GM12878 (cell line): ENCODE measurements at regions not wholly inside any gene's neighbourhood (a gene's known extent, or its start where the extent isn't known, plus 50 kb on each side); places are given as distances from the start of the nearest gene placed in this dataset.

Source experiments
- ATAC-seq: fragments of 200-7000 bp; cut with Tn5 transposase; 3 replicates; pipeline ENCODE4 v1.9.1; 2020; ENCODE audit warnings: mild to moderate bottlenecking, moderate library complexity
- BruUV-seq: library from RNA; stranded (reverse); fragments of 400-500 nt; replicated peaks from 2 replicates; lab custom pipeline; 2021; lab: Mats Ljungman, UMichigan
- CTCF ChIA-PET: fragments of 300-600 bp; sonication (Branson Sonifier 250); formaldehyde crosslinking; extraction: SDS; loops from one replicate; lab custom pipeline; 2021; ENCODE audit warnings: inconsistent platforms; lab: Yijun Ruan, JAX
- POLR2A ChIA-PET: fragments of 350-600 bp; formaldehyde crosslinking; extraction: SDS; loops from one replicate; lab custom pipeline; 2021; ENCODE audit warnings: inconsistent platforms; lab: Charles Lee
- RAD21 ChIA-PET: fragments of 300-600 bp; sonication (Branson Sonifier 250); formaldehyde crosslinking; loops from one replicate; lab custom pipeline; 2023; ENCODE audit warnings: antibody characterized with exemption; ENCODE audit not compliant: unreplicated experiment; lab: Charles Lee
- SMC1A ChIA-PET: fragments of 300-600 bp; sonication (Branson Sonifier 250); formaldehyde crosslinking; loops from one replicate; lab custom pipeline; 2023; ENCODE audit not compliant: unreplicated experiment, uncharacterized antibody; lab: Charles Lee
- DNase-seq: peaks from one replicate; pipeline ENCODE4 v3.0.0-alpha.2; 2011; ENCODE audit warnings: low read depth, low spot score
- FAIRE-seq: peaks from 3 replicates; lab custom pipeline; 2011; peaks lifted over from hg19 to GRCh38; lab: Jason Lieb, UNC
- H2AFZ ChIP-seq: 2 replicates; pipeline ENCODE4 v1.6.0; 2011; ENCODE audit warnings: low read depth, low read length, control low read depth; ENCODE audit not compliant: control insufficient read depth
- H3K27ac ChIP-seq: 2 replicates; pipeline ENCODE4 v1.5.1; 2011; ENCODE audit warnings: control low read depth; ENCODE audit not compliant: control insufficient read depth, insufficient read depth
- H3K27me3 ChIP-seq, 2 experiments: replicated peaks in 1 of 2; 2 replicates each; pipeline versions ENCODE4 v1.6.0 to v1.6.1; 2011; ENCODE audit warnings: low read length in 1 of 2; ENCODE audit not compliant: control insufficient read depth in 2 of 2, insufficient read depth in 2 of 2
- H3K36me3 ChIP-seq, 2 experiments: 2 replicates each; pipeline ENCODE4 v1.5.1; 2011; ENCODE audit warnings: low read length in 1 of 2; ENCODE audit not compliant: control insufficient read depth in 2 of 2, insufficient read depth in 2 of 2
- H3K4me1 ChIP-seq: 2 replicates; pipeline ENCODE4 v1.6.1; 2011; ENCODE audit warnings: mild to moderate bottlenecking, low read length, moderate library complexity, mixed read lengths; ENCODE audit not compliant: control insufficient read depth, insufficient read depth
- H3K4me2 ChIP-seq: 2 replicates; pipeline ENCODE4 v1.6.0; 2011; ENCODE audit warnings: control low read depth; ENCODE audit not compliant: control insufficient read depth, insufficient read depth
- H3K4me3 ChIP-seq: fragments of 200-600 bp; sonication (generic); 2 replicates; pipeline ENCODE4 v1.5.1; 2016
- H3K79me2 ChIP-seq: 2 replicates; pipeline ENCODE4 v1.6.0; 2011; ENCODE audit warnings: low read length; ENCODE audit not compliant: control insufficient read depth, insufficient read depth
- H3K9ac ChIP-seq: 2 replicates; pipeline ENCODE4 v1.8.0; 2011; ENCODE audit warnings: low read length, control low read depth, mixed read lengths; ENCODE audit not compliant: control insufficient read depth, insufficient read depth
- H3K9me3 ChIP-seq: replicated peaks from 3 replicates; pipeline ENCODE4 v1.5.1; 2011; ENCODE audit warnings: mild to moderate bottlenecking, low read length; ENCODE audit not compliant: control insufficient read depth, insufficient read depth
- H4K20me1 ChIP-seq: 2 replicates; pipeline ENCODE4 v1.6.0; 2011; ENCODE audit not compliant: control insufficient read depth, insufficient read depth
- ASH2L ChIP-seq: fragments of 300-600, 200-600 bp; sonication (generic); IDR thresholded peaks from 2 replicates; pipeline ENCODE4 v1.6.1; 2017; ENCODE audit warnings: low read depth, mild to moderate bottlenecking, borderline replicate concordance
- CEBPZ ChIP-seq: fragments of 150-350 bp; IDR thresholded peaks from 2 replicates; pipeline ENCODE4 v1.6.1; 2016; ENCODE audit warnings: low read depth, low read length
- CHD4 ChIP-seq: fragments of 200-600 bp; sonication (generic); IDR thresholded peaks from 2 replicates; pipeline ENCODE4 v1.6.1; 2016; ENCODE audit warnings: mild to moderate bottlenecking
- ESRRA ChIP-seq: IDR thresholded peaks from 2 replicates; pipeline ENCODE4 v1.6.1; 2012; ENCODE audit warnings: mild to moderate bottlenecking, low read length, improper control_type of control experiment
- JUNB ChIP-seq: IDR thresholded peaks from 2 replicates; pipeline ENCODE4 v1.6.1; 2016; ENCODE audit warnings: antibody characterized with exemption, mild to moderate bottlenecking
- LARP7 ChIP-seq: fragments of 450-650 bp; IDR thresholded peaks from 2 replicates; pipeline ENCODE4 v1.6.1; 2017; ENCODE audit warnings: mild to moderate bottlenecking
- POLR2A ChIP-seq: IDR thresholded peaks from 2 replicates; pipeline ENCODE4 v1.6.1; 2011; ENCODE audit warnings: low read depth, mild to moderate bottlenecking, low read length
- RELA ChIP-seq: fragments of 450-650 bp; IDR thresholded peaks from 2 replicates; pipeline ENCODE4 v1.8.0; 2014; ENCODE audit warnings: borderline replicate concordance; ENCODE audit not compliant: partially characterized antibody
- SREBF1 ChIP-seq: IDR thresholded peaks from 2 replicates; pipeline ENCODE4 v1.6.1; 2012; ENCODE audit warnings: mild to moderate bottlenecking, low read length
- STAT3 ChIP-seq: IDR thresholded peaks from 2 replicates; pipeline ENCODE4 v1.6.1; 2011; ENCODE audit warnings: low read depth, low read length, improper control_type of control experiment
- WGBS: methylation state at CpG from one replicate; pipeline ENCODE4 v1.1.6; 2016; ENCODE audit warnings: low lambda C conversion rate; ENCODE audit not compliant: insufficient replicate concordance, insufficient coverage; ENCODE audit errors: missing lambda C conversion rate; 5-methylcytosine and 5-hydroxymethylcytosine counted together
- in situ Hi-C: fragments of 300-500 bp; cut with MboI; formaldehyde crosslinking; loops from 9 replicates; pipeline ENCODE4 v1.14.3; 2018; ENCODE audit warnings: mixed read lengths
- intact Hi-C: fragments of 100-400 bp; cut with micrococcal nuclease; formaldehyde crosslinking; loops from one replicate; pipeline ENCODE4 v1.14.2; 2022; ENCODE audit not compliant: unreplicated experiment
- TF ChIP-seq, protein P1 (sequence below): IDR thresholded peaks from 2 replicates; pipeline ENCODE4 v1.6.1; 2012; ENCODE audit warnings: low read depth, low read length, improper control_type of control experiment
- TF ChIP-seq, protein P2 (sequence below): IDR thresholded peaks from 2 replicates; pipeline ENCODE4 v1.6.1; 2012; ENCODE audit warnings: mild to moderate bottlenecking, low read depth, low read length
- TF ChIP-seq, protein P3 (sequence below): IDR thresholded peaks from 2 replicates; pipeline ENCODE4 v1.6.1; 2011; ENCODE audit warnings: borderline replicate concordance, low read depth, mild to moderate bottlenecking, moderate library complexity, low read length; ENCODE audit not compliant: insufficient read depth, poor library complexity, severe bottlenecking

DNA sequence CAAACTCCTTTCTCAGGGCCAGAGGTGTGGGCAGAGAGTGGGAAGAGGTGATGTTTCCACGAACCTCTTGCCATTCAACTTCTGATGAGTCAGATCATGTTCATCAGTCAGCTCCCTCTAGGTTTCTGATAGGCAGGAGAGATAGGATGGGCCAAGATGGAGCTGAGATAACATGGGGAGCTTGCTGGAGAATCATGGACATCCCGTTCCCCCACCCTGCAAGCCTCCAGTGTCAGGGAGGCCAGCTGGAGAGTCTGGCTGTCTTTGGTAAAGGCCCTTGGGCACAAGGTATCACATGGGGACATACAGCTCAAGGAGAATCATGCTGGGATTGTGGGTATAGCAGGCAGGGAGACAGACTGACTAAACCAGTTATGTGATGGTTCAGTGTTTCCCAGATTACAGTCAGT lies 136.0 kb upstream of the IRX3 start (continued):
- TF ChIP-seq STAT3 = no peak
- no peak for TF ChIP-seq LARP7
- no peak for TF ChIP-seq SREBF1
- TF ChIP-seq POLR2A = no peak
- no peak for TF ChIP-seq JUNB
- TF ChIP-seq, protein P1, sequence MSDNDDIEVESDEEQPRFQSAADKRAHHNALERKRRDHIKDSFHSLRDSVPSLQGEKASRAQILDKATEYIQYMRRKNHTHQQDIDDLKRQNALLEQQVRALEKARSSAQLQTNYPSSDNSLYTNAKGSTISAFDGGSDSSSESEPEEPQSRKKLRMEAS = no peak
- TF ChIP-seq, all 136 proteins: peak for 0

- H3K4me1 ChIP-seq = no peaks in the 10 kb centered on the region
- no peak for ATAC-seq
- intact Hi-C loops = no loop called here
- DNase-seq = no peak
- H3K36me3 ChIP-seq = no peaks in the 10 kb centered on the region
- POLR2A ChIA-PET = no interaction called here
- SMC1A ChIA-PET = no interaction called here
- no TSS peak for BruUV-seq
- no peak overlapping the region for H3K27ac ChIP-seq
- no peaks in the 10 kb centered on the region for H4K20me1 ChIP-seq
- CTCF ChIA-PET = no interaction called here
- no peak overlapping the region for H2AFZ ChIP-seq
- no peak overlapping the region for H3K4me3 ChIP-seq
- RAD21 ChIA-PET = no interaction called here
- WGBS = 48% methylated on average over 3 of the region's 3 CpGs
- no peaks in the 10 kb centered on the region for H3K27me3 ChIP-seq
- H3K9ac ChIP-seq = no peak overlapping the region
- no peak overlapping the region for H3K4me2 ChIP-seq
- in situ Hi-C loops = no loop called here
- FAIRE-seq = no peak
- H3K9me3 ChIP-seq = no peaks in the 10 kb centered on the region
- no peaks in the 10 kb centered on the region for H3K79me2 ChIP-seq
- TF ChIP-seq, protein P2, sequence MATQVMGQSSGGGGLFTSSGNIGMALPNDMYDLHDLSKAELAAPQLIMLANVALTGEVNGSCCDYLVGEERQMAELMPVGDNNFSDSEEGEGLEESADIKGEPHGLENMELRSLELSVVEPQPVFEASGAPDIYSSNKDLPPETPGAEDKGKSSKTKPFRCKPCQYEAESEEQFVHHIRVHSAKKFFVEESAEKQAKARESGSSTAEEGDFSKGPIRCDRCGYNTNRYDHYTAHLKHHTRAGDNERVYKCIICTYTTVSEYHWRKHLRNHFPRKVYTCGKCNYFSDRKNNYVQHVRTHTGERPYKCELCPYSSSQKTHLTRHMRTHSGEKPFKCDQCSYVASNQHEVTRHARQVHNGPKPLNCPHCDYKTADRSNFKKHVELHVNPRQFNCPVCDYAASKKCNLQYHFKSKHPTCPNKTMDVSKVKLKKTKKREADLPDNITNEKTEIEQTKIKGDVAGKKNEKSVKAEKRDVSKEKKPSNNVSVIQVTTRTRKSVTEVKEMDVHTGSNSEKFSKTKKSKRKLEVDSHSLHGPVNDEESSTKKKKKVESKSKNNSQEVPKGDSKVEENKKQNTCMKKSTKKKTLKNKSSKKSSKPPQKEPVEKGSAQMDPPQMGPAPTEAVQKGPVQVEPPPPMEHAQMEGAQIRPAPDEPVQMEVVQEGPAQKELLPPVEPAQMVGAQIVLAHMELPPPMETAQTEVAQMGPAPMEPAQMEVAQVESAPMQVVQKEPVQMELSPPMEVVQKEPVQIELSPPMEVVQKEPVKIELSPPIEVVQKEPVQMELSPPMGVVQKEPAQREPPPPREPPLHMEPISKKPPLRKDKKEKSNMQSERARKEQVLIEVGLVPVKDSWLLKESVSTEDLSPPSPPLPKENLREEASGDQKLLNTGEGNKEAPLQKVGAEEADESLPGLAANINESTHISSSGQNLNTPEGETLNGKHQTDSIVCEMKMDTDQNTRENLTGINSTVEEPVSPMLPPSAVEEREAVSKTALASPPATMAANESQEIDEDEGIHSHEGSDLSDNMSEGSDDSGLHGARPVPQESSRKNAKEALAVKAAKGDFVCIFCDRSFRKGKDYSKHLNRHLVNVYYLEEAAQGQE = no peak
- TF ChIP-seq CEBPZ = no peak
- TF ChIP-seq CHD4 = no peak
- TF ChIP-seq ASH2L = no peak
- TF ChIP-seq, protein P3, sequence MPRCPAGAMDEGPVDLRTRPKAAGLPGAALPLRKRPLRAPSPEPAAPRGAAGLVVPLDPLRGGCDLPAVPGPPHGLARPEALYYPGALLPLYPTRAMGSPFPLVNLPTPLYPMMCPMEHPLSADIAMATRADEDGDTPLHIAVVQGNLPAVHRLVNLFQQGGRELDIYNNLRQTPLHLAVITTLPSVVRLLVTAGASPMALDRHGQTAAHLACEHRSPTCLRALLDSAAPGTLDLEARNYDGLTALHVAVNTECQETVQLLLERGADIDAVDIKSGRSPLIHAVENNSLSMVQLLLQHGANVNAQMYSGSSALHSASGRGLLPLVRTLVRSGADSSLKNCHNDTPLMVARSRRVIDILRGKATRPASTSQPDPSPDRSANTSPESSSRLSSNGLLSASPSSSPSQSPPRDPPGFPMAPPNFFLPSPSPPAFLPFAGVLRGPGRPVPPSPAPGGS = no peak
- TF ChIP-seq RELA = no peak
- TF ChIP-seq ESRRA = no peak
These were observed 135.6 kb upstream of the IRX3 start for GRCh38 chr16:54422159-54422558.
